H1 (cell line): ENCODE measurements at regions not wholly inside any gene's neighbourhood (a gene's known extent, or its start where the extent isn't known, plus 50 kb on each side); places are given as distances from the start of the nearest gene placed in this dataset.

Experiments
- CTCF ChIA-PET: fragments of 300-600 bp; sonication (Branson Sonifier 250); formaldehyde crosslinking; loops from one replicate; lab custom pipeline; 2021; ENCODE audit not compliant: partially characterized antibody; lab: Charles Lee
- POLR2A ChIA-PET: fragments of 300-600 bp; sonication (Branson Sonifier 250); formaldehyde crosslinking; loops from one replicate; lab custom pipeline; 2021; ENCODE audit warnings: inconsistent platforms; ENCODE audit not compliant: partially characterized antibody; lab: Charles Lee
- DNase-seq, 2 experiments: peaks; one replicate each; pipeline versions ENCODE4 v3.0.0 to v3.0.0-alpha.2; 2010 to 2022; ENCODE audit warnings: low spot score in 2 of 2, low read depth in 1 of 2, mixed read lengths in 1 of 2
- FAIRE-seq: peaks from 2 replicates; lab custom pipeline; 2011; peaks lifted over from hg19 to GRCh38; lab: Jason Lieb, UNC
- H2AFZ ChIP-seq: 2 replicates; pipeline ENCODE4 v1.8.1; 2012; ENCODE audit warnings: low read length, inconsistent platforms
- H2AK5ac ChIP-seq: 2 replicates; pipeline ENCODE4 v1.6.1; 2013; ENCODE audit warnings: low read depth, low read length
- H2BK120ac ChIP-seq: replicated peaks from 2 replicates; pipeline ENCODE3; 2013; ENCODE audit warnings: low read depth, low read length, inconsistent platforms
- H2BK12ac ChIP-seq: 2 replicates; pipeline ENCODE4 v1.6.1; 2013; ENCODE audit warnings: low read depth, low read length
- H2BK15ac ChIP-seq: 2 replicates; pipeline ENCODE4 v1.6.1; 2013; ENCODE audit warnings: low read length
- H2BK20ac ChIP-seq: 2 replicates; pipeline ENCODE4 v1.6.1; 2013; ENCODE audit warnings: low read length
- H2BK5ac ChIP-seq: 2 replicates; pipeline ENCODE4 v1.6.1; 2013; ENCODE audit warnings: low read depth, low read length
- H3K14ac ChIP-seq: 2 replicates; pipeline ENCODE4 v1.6.1; 2013; ENCODE audit warnings: inconsistent platforms; ENCODE audit not compliant: insufficient read length
- H3K18ac ChIP-seq: 2 replicates; pipeline ENCODE4 v1.6.1; 2013; ENCODE audit warnings: low read length; ENCODE audit errors: extremely low read depth
- H3K23ac ChIP-seq: 2 replicates; pipeline ENCODE4 v1.6.1; 2013; ENCODE audit warnings: inconsistent platforms; ENCODE audit not compliant: insufficient read length
- H3K23me2 ChIP-seq: 2 replicates; pipeline ENCODE4 v1.6.1; 2013; ENCODE audit warnings: low read depth, low read length
- H3K27ac ChIP-seq: 2 replicates; pipeline ENCODE4 v1.6.1; 2011; ENCODE audit warnings: low read depth, low read length, inconsistent platforms
- H3K27me3 ChIP-seq, 4 experiments: replicated peaks in 1 of 4; 1 replicate in 1 of 4; 2 replicates in 3 of 4; pipeline versions ENCODE4 v1.6.1 to v1.8.1; 2011 to 2013; ENCODE audit warnings: low read length in 3 of 4, mild to moderate bottlenecking in 3 of 4, inconsistent platforms in 2 of 4, mixed read lengths in 2 of 4, moderate library complexity in 1 of 4; ENCODE audit not compliant: control insufficient read depth in 3 of 4, insufficient read depth in 3 of 4; ENCODE audit errors: extremely low read depth in 1 of 4
- H3K36me3 ChIP-seq, 4 experiments: 2 replicates each; pipeline versions ENCODE4 v1.6.1 to v1.8.1; 2011 to 2013; ENCODE audit warnings: mild to moderate bottlenecking in 4 of 4, low read length in 3 of 4, moderate library complexity in 2 of 4, control low read depth in 1 of 4, inconsistent platforms in 1 of 4; ENCODE audit not compliant: insufficient read depth in 4 of 4, control insufficient read depth in 2 of 4
- H3K4ac ChIP-seq: replicated peaks from 2 replicates; pipeline ENCODE3; 2013; ENCODE audit warnings: low read length, low read depth, mixed read lengths, inconsistent platforms; ENCODE audit not compliant: insufficient read length
- H3K4me1 ChIP-seq, 4 experiments: replicated peaks in 1 of 4; 1 replicate in 1 of 4; 2 replicates in 3 of 4; pipeline versions ENCODE4 v1.6.1 to v1.8.1; 2011 to 2013; ENCODE audit warnings: low read length in 3 of 4, inconsistent platforms in 2 of 4, mixed read lengths in 1 of 4; ENCODE audit not compliant: insufficient read depth in 4 of 4, control insufficient read depth in 3 of 4
- H3K4me2 ChIP-seq, 2 experiments: 2 replicates each; pipeline versions ENCODE4 v1.6.1 to v1.8.1; 2011 to 2013; ENCODE audit warnings: low read depth in 2 of 2, low read length in 2 of 2, control low read depth in 1 of 2, inconsistent platforms in 1 of 2, mild to moderate bottlenecking in 1 of 2; ENCODE audit not compliant: insufficient read depth in 1 of 2
- H3K4me3 ChIP-seq, 4 experiments: fragments of 200-600, 300-600 bp in 1 of 4; sonication (generic), shearing (Covaris generic), sonication (Bioruptor Twin) in 1 of 4; 2 replicates each; pipeline versions ENCODE4 v1.5.1 to v1.8.1; 2011 to 2016; ENCODE audit warnings: low read length in 4 of 4, low read depth in 3 of 4, control low read depth in 2 of 4, inconsistent platforms in 2 of 4, mild to moderate bottlenecking in 2 of 4, mixed read lengths in 1 of 4, moderate library complexity in 1 of 4; ENCODE audit not compliant: insufficient read depth in 2 of 4; ENCODE audit errors: extremely low read depth in 1 of 4
- H3K56ac ChIP-seq: replicated peaks from 2 replicates; pipeline ENCODE3; 2013; ENCODE audit warnings: low read depth, mild to moderate bottlenecking, mixed read lengths, low read length, inconsistent platforms; ENCODE audit not compliant: insufficient read length
- H3K79me1 ChIP-seq: 2 replicates; pipeline ENCODE4 v1.6.1; 2013; ENCODE audit warnings: low read depth, low read length, control low read depth
- H3K79me2 ChIP-seq, 2 experiments: 2 replicates each; pipeline versions ENCODE4 v1.6.1 to v1.8.1; 2012 to 2013; ENCODE audit warnings: low read length in 2 of 2, mild to moderate bottlenecking in 2 of 2, inconsistent platforms in 1 of 2; ENCODE audit not compliant: insufficient read depth in 2 of 2, control insufficient read depth in 1 of 2
- H3K9ac ChIP-seq, 4 experiments: replicated peaks in 1 of 4; 1 replicate in 1 of 4; 2 replicates in 3 of 4; pipeline versions ENCODE4 v1.6.1 to v1.8.1; 2011 to 2013; ENCODE audit warnings: low read depth in 3 of 4, low read length in 3 of 4, control low read depth in 2 of 4, mild to moderate bottlenecking in 2 of 4, moderate library complexity in 2 of 4, inconsistent platforms in 1 of 4; ENCODE audit errors: extremely low read depth in 1 of 4
- H3K9me3 ChIP-seq, 2 experiments: 2 replicates each; pipeline versions ENCODE4 v1.6.1 to v1.8.1; 2012 to 2013; ENCODE audit warnings: mild to moderate bottlenecking in 2 of 2, moderate library complexity in 2 of 2, control low read depth in 1 of 2, inconsistent platforms in 1 of 2, low read depth in 1 of 2, low read length in 1 of 2, mixed read lengths in 1 of 2; ENCODE audit not compliant: insufficient read depth in 2 of 2
- H4K20me1 ChIP-seq, 2 experiments: replicated peaks in 1 of 2; 2 replicates each; pipeline versions ENCODE3 to v1.8.1; 2011 to 2013; ENCODE audit warnings: inconsistent platforms in 2 of 2, low read length in 2 of 2, mild to moderate bottlenecking in 1 of 2; ENCODE audit not compliant: insufficient read depth in 2 of 2, control insufficient read depth in 1 of 2
- H4K5ac ChIP-seq: 2 replicates; pipeline ENCODE4 v1.6.1; 2013; ENCODE audit warnings: low read length, low read depth, mixed read lengths, inconsistent platforms; ENCODE audit not compliant: insufficient read length
- H4K8ac ChIP-seq: 2 replicates; pipeline ENCODE4 v1.8.0; 2013; ENCODE audit warnings: mild to moderate bottlenecking, moderate library complexity, low read length, inconsistent platforms; ENCODE audit not compliant: insufficient read depth; ENCODE audit errors: extremely low read depth
- H4K91ac ChIP-seq: replicated peaks from 2 replicates; pipeline ENCODE3; 2013; ENCODE audit warnings: low read length, mixed read lengths, inconsistent platforms; ENCODE audit not compliant: insufficient read length
- ASH2L ChIP-seq: fragments of 200-600, 300-600 bp; sonication (generic); IDR thresholded peaks from one replicate; pipeline ENCODE4 v1.7.1; 2017; ENCODE audit warnings: low read length
- CHD2 ChIP-seq: IDR thresholded peaks from 2 replicates; pipeline ENCODE4 v1.6.1; 2012; ENCODE audit warnings: low read length, improper control_type of control experiment
- EP300 ChIP-seq, 2 experiments: IDR thresholded peaks; 1 replicate in 1 of 2; 2 replicates in 1 of 2; pipeline ENCODE4 v1.6.1; 2011 to 2012; ENCODE audit warnings: low read depth in 2 of 2, low read length in 2 of 2, mild to moderate bottlenecking in 2 of 2, borderline replicate concordance in 1 of 2, inconsistent platforms in 1 of 2, moderate library complexity in 1 of 2
- GTF2F1 ChIP-seq: IDR thresholded peaks from 2 replicates; pipeline ENCODE4 v1.6.1; 2012; ENCODE audit warnings: low read depth, low read length, improper control_type of control experiment, borderline replicate concordance
- JUND ChIP-seq: IDR thresholded peaks from 2 replicates; pipeline ENCODE4 v1.6.1; 2011; ENCODE audit warnings: mild to moderate bottlenecking, improper control_type of control experiment, low read length
- KDM5A ChIP-seq: fragments of 200-600 bp; IDR thresholded peaks from 2 replicates; pipeline ENCODE4 v1.7.1; 2012; ENCODE audit warnings: mild to moderate bottlenecking, low read length, inconsistent platforms, mixed read lengths
- POLR2A ChIP-seq, 2 experiments: IDR thresholded peaks; 1 replicate in 1 of 2; 2 replicates in 1 of 2; pipeline ENCODE4 v1.6.1; 2011; ENCODE audit warnings: low read depth in 2 of 2, low read length in 2 of 2, mild to moderate bottlenecking in 2 of 2; ENCODE audit errors: control extremely low read depth in 1 of 2
- SAP30 ChIP-seq: fragments of 300-600 bp; sonication (generic); IDR thresholded peaks from 2 replicates; pipeline ENCODE4 v1.7.1; 2012; ENCODE audit warnings: low read length, moderate library complexity, mild to moderate bottlenecking, inconsistent platforms; ENCODE audit not compliant: insufficient read depth, insufficient replicate concordance
- TAF1 ChIP-seq: IDR thresholded peaks from 2 replicates; pipeline ENCODE4 v1.6.1; 2011; ENCODE audit warnings: mild to moderate bottlenecking, low read depth, low read length
- TEAD4 ChIP-seq: IDR thresholded peaks from 2 replicates; pipeline ENCODE4 v1.6.1; 2012; ENCODE audit warnings: low read depth, low read length, inconsistent platforms, mixed read lengths
- ZNF274 ChIP-seq: IDR thresholded peaks from 2 replicates; pipeline ENCODE4 v1.7.0; 2012; ENCODE audit warnings: low read length, borderline replicate concordance; ENCODE audit errors: extremely low read depth
- WGBS, 2 experiments: shearing (Covaris generic) in 1 of 2; methylation state at CpG; one replicate each; pipeline versions ENCODE4 v1.1.6 to v1.1.7; 2013 to 2015; ENCODE audit warnings: low lambda C conversion rate in 2 of 2, mixed read lengths in 2 of 2, inconsistent platforms in 1 of 2, low coverage in 1 of 2, missing lambda C conversion rate in 1 of 2; ENCODE audit not compliant: insufficient replicate concordance in 2 of 2, insufficient coverage in 1 of 2, insufficient read length in 1 of 2; ENCODE audit errors: extremely low coverage in 1 of 2, missing lambda C conversion rate in 1 of 2; 5-methylcytosine and 5-hydroxymethylcytosine counted together
- TF ChIP-seq, protein P1 (sequence below): IDR thresholded peaks from 2 replicates; pipeline ENCODE4 v1.6.1; 2011; ENCODE audit warnings: low read depth, mild to moderate bottlenecking, low read length; ENCODE audit not compliant: insufficient read depth
- TF ChIP-seq, protein P2 (sequence below): IDR thresholded peaks from 2 replicates; pipeline ENCODE4 v1.6.1; 2012; ENCODE audit warnings: inconsistent platforms
- TF ChIP-seq, protein P3 (sequence below): IDR thresholded peaks from 2 replicates; pipeline ENCODE4 v1.6.1; 2011; ENCODE audit warnings: low read length, improper control_type of control experiment

DNA sequence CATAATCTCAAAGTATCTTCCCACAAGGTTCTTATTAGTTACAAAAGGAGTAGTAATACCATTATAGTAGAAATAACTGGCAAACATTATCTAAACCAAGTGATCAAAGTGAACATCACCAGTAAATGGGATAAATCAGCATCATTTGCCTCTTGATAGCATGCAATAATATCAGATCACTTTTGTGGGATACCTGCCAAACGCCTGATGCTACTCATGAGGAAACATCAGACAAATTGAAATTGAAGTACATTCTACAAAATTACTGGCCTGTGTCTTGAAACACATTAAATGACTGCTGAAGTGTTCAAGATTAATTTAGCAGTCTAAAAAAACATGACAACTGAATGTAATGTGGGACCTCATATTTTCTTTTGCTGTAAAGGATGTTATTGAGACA is 208.1 kb downstream of the TINAG start:
- no peak overlapping the region for H2AK5ac ChIP-seq
- H3K9ac ChIP-seq, result no peak overlapping the region
- no peak overlapping the region for H4K5ac ChIP-seq
- no peak overlapping the region for H3K18ac ChIP-seq
- H3K14ac ChIP-seq, result no peak overlapping the region
- DNase-seq, result no peak
- H2BK5ac ChIP-seq, result no peak overlapping the region
- no peak overlapping the region for H3K27ac ChIP-seq
- H2BK20ac ChIP-seq, result no peak overlapping the region
- no peak overlapping the region for H2BK120ac ChIP-seq
- H3K23ac ChIP-seq, result no peak overlapping the region
- H3K79me2 ChIP-seq, result no peaks in the 10 kb centered on the region
- H3K4me1 ChIP-seq, result no peaks in the 10 kb centered on the region
- FAIRE-seq, result no peak
- H3K4me2 ChIP-seq, result no peak overlapping the region
- H3K9me3 ChIP-seq, result no peaks in the 10 kb centered on the region
- CTCF ChIA-PET, result no interaction called here
- H4K20me1 ChIP-seq, result no peaks in the 10 kb centered on the region
- no peaks in the 10 kb centered on the region for H3K27me3 ChIP-seq
- H3K23me2 ChIP-seq, result no peaks in the 10 kb centered on the region
- no peak overlapping the region for H2BK12ac ChIP-seq
- no peaks in the 10 kb centered on the region for H3K36me3 ChIP-seq
- H3K56ac ChIP-seq, result no peak overlapping the region
- no peak overlapping the region for H3K4me3 ChIP-seq
- H2AFZ ChIP-seq, result no peak overlapping the region
- no peak overlapping the region for H4K91ac ChIP-seq
- H3K79me1 ChIP-seq, result no peaks in the 10 kb centered on the region
- POLR2A ChIA-PET, result no interaction called here
- WGBS, 2 experiments, result 81% methylated on average over 1 of the region's 1 CpG; no CpG with 5 or more reads in 1 of the 2 experiments
- H2BK15ac ChIP-seq, result no peak overlapping the region
- no peak overlapping the region for H4K8ac ChIP-seq
- H3K4ac ChIP-seq, result no peak overlapping the region
- TF ChIP-seq POLR2A (IDR thresholded peaks at IDR 0.05; ENCODE audit: control extremely low read depth in 1 of 2, low read depth in 2 of 2, low read length in 2 of 2), result no peak
- no peak for TF ChIP-seq TEAD4
- TF ChIP-seq TAF1, result no peak
- no peak for TF ChIP-seq EP300 (IDR thresholded peaks at IDR 0.05; ENCODE audit: borderline replicate concordance in 1 of 2, low read depth in 2 of 2, low read length in 2 of 2)
- TF ChIP-seq ZNF274, result no peak
- TF ChIP-seq KDM5A, result no peak
- TF ChIP-seq, protein P1, sequence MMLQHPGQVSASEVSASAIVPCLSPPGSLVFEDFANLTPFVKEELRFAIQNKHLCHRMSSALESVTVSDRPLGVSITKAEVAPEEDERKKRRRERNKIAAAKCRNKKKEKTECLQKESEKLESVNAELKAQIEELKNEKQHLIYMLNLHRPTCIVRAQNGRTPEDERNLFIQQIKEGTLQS, result no peak
- TF ChIP-seq, protein P2, sequence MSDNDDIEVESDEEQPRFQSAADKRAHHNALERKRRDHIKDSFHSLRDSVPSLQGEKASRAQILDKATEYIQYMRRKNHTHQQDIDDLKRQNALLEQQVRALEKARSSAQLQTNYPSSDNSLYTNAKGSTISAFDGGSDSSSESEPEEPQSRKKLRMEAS, result no peak
- TF ChIP-seq, protein P3, sequence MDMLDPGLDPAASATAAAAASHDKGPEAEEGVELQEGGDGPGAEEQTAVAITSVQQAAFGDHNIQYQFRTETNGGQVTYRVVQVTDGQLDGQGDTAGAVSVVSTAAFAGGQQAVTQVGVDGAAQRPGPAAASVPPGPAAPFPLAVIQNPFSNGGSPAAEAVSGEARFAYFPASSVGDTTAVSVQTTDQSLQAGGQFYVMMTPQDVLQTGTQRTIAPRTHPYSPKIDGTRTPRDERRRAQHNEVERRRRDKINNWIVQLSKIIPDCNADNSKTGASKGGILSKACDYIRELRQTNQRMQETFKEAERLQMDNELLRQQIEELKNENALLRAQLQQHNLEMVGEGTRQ, result no peak
- TF ChIP-seq JUND, result no peak
- no peak for TF ChIP-seq GTF2F1
- no peak for TF ChIP-seq CHD2
- no peak for TF ChIP-seq ASH2L
- no peak for TF ChIP-seq SAP30
